HEK293 (cell line): ENCODE measurements at regions not wholly inside any gene's neighbourhood (a gene's known extent, or its start where the extent isn't known, plus 50 kb on each side); places are given as distances from the start of the nearest gene placed in this dataset.

ENCODE experiments used
- GLIS2 ChIP-seq: fragments of 450-650 bp; formaldehyde crosslinking; IDR thresholded peaks from 2 replicates; pipeline ENCODE4 v1.5.1; 2016; ENCODE audit warnings: missing biosample characterization, missing genetic modification characterization
- IKZF3 ChIP-seq: fragments of 450-650 bp; IDR thresholded peaks from 2 replicates; pipeline ENCODE4 v1.5.0; 2018; ENCODE audit warnings: missing biosample characterization, mild to moderate bottlenecking, missing genetic modification characterization, moderate library complexity
- KLF1 ChIP-seq: fragments of 450-650 bp; formaldehyde crosslinking; IDR thresholded peaks from 2 replicates; pipeline ENCODE4 v1.5.1; 2016; ENCODE audit warnings: missing biosample characterization, missing genetic modification characterization
- KLF10 ChIP-seq: fragments of 450-650 bp; IDR thresholded peaks from 2 replicates; pipeline ENCODE4 v1.5.1; 2018; ENCODE audit warnings: missing biosample characterization, mild to moderate bottlenecking, missing genetic modification characterization
- OVOL3 ChIP-seq: fragments of 450-650 bp; formaldehyde crosslinking; IDR thresholded peaks from 2 replicates; pipeline ENCODE4 v1.5.1; 2016; ENCODE audit warnings: missing biosample characterization, missing genetic modification characterization
- SALL2 ChIP-seq: fragments of 450-650 bp; formaldehyde crosslinking; IDR thresholded peaks from 2 replicates; pipeline ENCODE4 v1.5.0; 2017; ENCODE audit warnings: missing biosample characterization, mild to moderate bottlenecking, missing genetic modification characterization, borderline replicate concordance
- ZFP41 ChIP-seq: fragments of 450-650 bp; formaldehyde crosslinking; IDR thresholded peaks from 2 replicates; pipeline ENCODE4 v1.5.1; 2016; ENCODE audit warnings: missing biosample characterization, missing genetic modification characterization, borderline replicate concordance
- ZNF423 ChIP-seq: fragments of 450-650 bp; formaldehyde crosslinking; IDR thresholded peaks from 2 replicates; pipeline ENCODE4 v1.5.1; 2016; ENCODE audit warnings: missing biosample characterization, missing genetic modification characterization
- ZNF792 ChIP-seq: fragments of 450-650 bp; formaldehyde crosslinking; IDR thresholded peaks from 2 replicates; pipeline ENCODE4 v1.5.1; 2016; ENCODE audit warnings: missing biosample characterization, missing genetic modification characterization
- TF ChIP-seq, protein P1 (sequence below): fragments of 450-650 bp; formaldehyde crosslinking; IDR thresholded peaks from 2 replicates; pipeline ENCODE4 v1.5.1; 2016; ENCODE audit warnings: missing biosample characterization, missing genetic modification characterization
- TF ChIP-seq, protein P2 (sequence below): IDR thresholded peaks from 2 replicates; pipeline ENCODE4 v1.6.1; 2011; ENCODE audit warnings: mild to moderate bottlenecking, low read depth, low read length, borderline replicate concordance
- TF ChIP-seq, protein P3 (sequence below): fragments of 450-650 bp; formaldehyde crosslinking; IDR thresholded peaks from 2 replicates; pipeline ENCODE4 v1.5.1; 2016; ENCODE audit warnings: missing biosample characterization, missing genetic modification characterization

DNA sequence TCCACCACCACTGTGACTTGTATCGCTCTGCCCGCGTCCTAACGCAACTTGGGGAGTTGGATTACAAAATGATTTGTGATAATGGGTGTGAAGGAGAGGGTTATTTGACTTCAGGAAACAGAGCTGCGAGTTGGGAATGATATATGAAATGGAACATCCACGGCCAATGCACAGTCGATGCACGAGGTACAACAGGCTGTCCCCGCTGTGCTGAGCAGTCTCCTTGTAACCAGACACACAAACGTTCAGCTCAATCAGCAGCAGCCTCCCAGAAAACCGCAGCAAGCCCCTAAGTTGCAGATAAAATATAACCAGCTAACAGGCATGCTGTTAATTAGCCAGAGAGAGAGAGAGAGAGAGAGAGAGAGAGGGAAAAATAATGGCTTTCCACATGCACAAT lies 332.7 kb upstream of the MGMT start:
- TF ChIP-seq ZNF423 (tag by site-specific recombination) (no peak), KLF1 (no peak), ZFP41 (tag by site-specific recombination) (no peak), IKZF3 (tag by site-specific recombination) (no peak), OVOL3 (tag by site-specific recombination) (no peak), KLF10 (tag by site-specific recombination) (no peak), SALL2 (tag by site-specific recombination) (no peak), GLIS2 (no peak), ZNF792 (no peak)
- TF ChIP-seq, protein P1, sequence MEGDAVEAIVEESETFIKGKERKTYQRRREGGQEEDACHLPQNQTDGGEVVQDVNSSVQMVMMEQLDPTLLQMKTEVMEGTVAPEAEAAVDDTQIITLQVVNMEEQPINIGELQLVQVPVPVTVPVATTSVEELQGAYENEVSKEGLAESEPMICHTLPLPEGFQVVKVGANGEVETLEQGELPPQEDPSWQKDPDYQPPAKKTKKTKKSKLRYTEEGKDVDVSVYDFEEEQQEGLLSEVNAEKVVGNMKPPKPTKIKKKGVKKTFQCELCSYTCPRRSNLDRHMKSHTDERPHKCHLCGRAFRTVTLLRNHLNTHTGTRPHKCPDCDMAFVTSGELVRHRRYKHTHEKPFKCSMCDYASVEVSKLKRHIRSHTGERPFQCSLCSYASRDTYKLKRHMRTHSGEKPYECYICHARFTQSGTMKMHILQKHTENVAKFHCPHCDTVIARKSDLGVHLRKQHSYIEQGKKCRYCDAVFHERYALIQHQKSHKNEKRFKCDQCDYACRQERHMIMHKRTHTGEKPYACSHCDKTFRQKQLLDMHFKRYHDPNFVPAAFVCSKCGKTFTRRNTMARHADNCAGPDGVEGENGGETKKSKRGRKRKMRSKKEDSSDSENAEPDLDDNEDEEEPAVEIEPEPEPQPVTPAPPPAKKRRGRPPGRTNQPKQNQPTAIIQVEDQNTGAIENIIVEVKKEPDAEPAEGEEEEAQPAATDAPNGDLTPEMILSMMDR (tag by site-specific recombination) = no peak
- TF ChIP-seq, protein P2, sequence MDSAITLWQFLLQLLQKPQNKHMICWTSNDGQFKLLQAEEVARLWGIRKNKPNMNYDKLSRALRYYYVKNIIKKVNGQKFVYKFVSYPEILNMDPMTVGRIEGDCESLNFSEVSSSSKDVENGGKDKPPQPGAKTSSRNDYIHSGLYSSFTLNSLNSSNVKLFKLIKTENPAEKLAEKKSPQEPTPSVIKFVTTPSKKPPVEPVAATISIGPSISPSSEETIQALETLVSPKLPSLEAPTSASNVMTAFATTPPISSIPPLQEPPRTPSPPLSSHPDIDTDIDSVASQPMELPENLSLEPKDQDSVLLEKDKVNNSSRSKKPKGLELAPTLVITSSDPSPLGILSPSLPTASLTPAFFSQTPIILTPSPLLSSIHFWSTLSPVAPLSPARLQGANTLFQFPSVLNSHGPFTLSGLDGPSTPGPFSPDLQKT = no peak
- TF ChIP-seq, protein P3, sequence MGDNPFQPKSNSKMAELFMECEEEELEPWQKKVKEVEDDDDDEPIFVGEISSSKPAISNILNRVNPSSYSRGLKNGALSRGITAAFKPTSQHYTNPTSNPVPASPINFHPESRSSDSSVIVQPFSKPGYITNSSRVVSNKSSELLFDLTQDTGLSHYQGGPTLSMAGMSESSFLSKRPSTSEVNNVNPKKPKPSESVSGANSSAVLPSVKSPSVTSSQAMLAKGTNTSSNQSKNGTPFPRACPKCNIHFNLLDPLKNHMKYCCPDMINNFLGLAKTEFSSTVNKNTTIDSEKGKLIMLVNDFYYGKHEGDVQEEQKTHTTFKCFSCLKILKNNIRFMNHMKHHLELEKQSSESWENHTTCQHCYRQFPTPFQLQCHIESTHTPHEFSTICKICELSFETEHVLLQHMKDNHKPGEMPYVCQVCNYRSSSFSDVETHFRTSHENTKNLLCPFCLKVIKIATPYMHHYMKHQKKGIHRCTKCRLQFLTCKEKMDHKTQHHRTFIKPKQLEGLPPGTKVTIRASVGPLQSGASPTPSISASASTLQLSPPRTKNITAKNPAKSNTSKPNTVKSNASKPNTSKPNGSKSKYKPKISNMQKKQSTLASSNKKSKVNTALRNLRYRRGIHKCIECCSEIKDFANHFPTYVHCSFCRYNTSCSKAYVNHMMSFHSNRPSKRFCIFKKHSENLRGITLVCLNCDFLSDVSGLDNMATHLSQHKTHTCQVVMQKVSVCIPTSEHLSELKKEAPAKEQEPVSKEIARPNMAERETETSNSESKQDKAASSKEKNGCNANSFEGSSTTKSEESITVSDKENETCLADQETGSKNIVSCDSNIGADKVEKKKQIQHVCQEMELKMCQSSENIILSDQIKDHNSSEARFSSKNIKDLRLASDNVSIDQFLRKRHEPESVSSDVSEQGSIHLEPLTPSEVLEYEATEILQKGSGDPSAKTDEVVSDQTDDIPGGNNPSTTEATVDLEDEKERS (tag by site-specific recombination) = no peak
